ENCODE measurements at regions not wholly inside any gene's neighbourhood (a gene's known extent, or its start where the extent isn't known, plus 50 kb on each side); places are given as distances from the start of the nearest gene placed in this dataset.

- no peak for DNase-seq (ENCODE audit: low read depth in 1 of 2, low spot score in 1 of 2)
- H3K4me3 ChIP-seq (replicated peaks; ENCODE audit: insufficient read depth, low read length), result no peak overlapping the region
- H3K27ac ChIP-seq (replicated peaks), result no peak overlapping the region
- H3K27me3 ChIP-seq (ENCODE audit: insufficient read depth, poor library complexity, severe bottlenecking), result no peaks in the 10 kb centered on the region
- no peak for TF ChIP-seq POLR2AphosphoS5 (IDR thresholded peaks at IDR 0.05; ENCODE audit: low read depth)
- TF ChIP-seq CTCF (IDR thresholded peaks at IDR 0.05; ENCODE audit: insufficient read depth, low read length), result no peak
- TF ChIP-seq SPI1 (IDR thresholded peaks at IDR 0.05; ENCODE audit: borderline replicate concordance, low read depth), result no peak
- TF ChIP-seq GABPA (IDR thresholded peaks at IDR 0.05; ENCODE audit: low read depth), result no peak
- TF ChIP-seq REST (IDR thresholded peaks at IDR 0.05; ENCODE audit: insufficient replicate concordance, low read depth), result no peak
Measured at GRCh38 chr4:45007508-45007907, 281.2 kb upstream of the GNPDA2 start.

- no peak for DNase-seq (ENCODE audit: low read depth in 1 of 2, low spot score in 1 of 2)
- Histone ChIP-seq H3K4me3 (replicated peaks; ENCODE audit: insufficient read depth, low read length) (no peak overlapping the region), H3K27me3 (ENCODE audit: insufficient read depth, poor library complexity, severe bottlenecking) (no peaks in the 10 kb centered on the region), H3K27ac (replicated peaks) (no peak overlapping the region)
- no peak for TF ChIP-seq GABPA (IDR thresholded peaks at IDR 0.05; ENCODE audit: low read depth)
- no peak for TF ChIP-seq SPI1 (IDR thresholded peaks at IDR 0.05; ENCODE audit: borderline replicate concordance, low read depth)
Measured at GRCh38 chr4:45006078-45006477, 279.7 kb upstream of the GNPDA2 start.

GRCh38 chr4:45004847-45005565, 278.6 kb upstream of the GNPDA2 start:
- Histone ChIP-seq H3K4me3 (replicated peaks; ENCODE audit: insufficient read depth, low read length) (no peak overlapping the region), H3K27ac (replicated peaks) (no peak overlapping the region), H3K27me3 (ENCODE audit: insufficient read depth, poor library complexity, severe bottlenecking) (no peaks in the 10 kb centered on the region)
- no peak for DNase-seq (ENCODE audit: low read depth in 1 of 2, low spot score in 1 of 2)
- no peak for TF ChIP-seq GABPA (IDR thresholded peaks at IDR 0.05; ENCODE audit: low read depth)
- TF ChIP-seq SPI1 (IDR thresholded peaks at IDR 0.05; ENCODE audit: borderline replicate concordance, low read depth), result no peak
- TF ChIP-seq REST (IDR thresholded peaks at IDR 0.05; ENCODE audit: insufficient replicate concordance, low read depth), result no peak
- TF ChIP-seq CTCF (IDR thresholded peaks at IDR 0.05; ENCODE audit: insufficient read depth, low read length), result no peak
- TF ChIP-seq POLR2AphosphoS5 (IDR thresholded peaks at IDR 0.05; ENCODE audit: low read depth), result no peak

- DNase-seq (ENCODE audit: low read depth in 1 of 2, low spot score in 1 of 2), result no peak
Measured at GRCh38 chr4:45004326-45004725, 278.0 kb upstream of the GNPDA2 start.

More at GRCh38 chr4:45004326-45004725, 278.0 kb upstream of the GNPDA2 start:
- Histone ChIP-seq H3K27me3 (ENCODE audit: insufficient read depth, poor library complexity, severe bottlenecking) (no peaks in the 10 kb centered on the region), H3K4me3 (replicated peaks; ENCODE audit: insufficient read depth, low read length) (no peak overlapping the region), H3K27ac (replicated peaks) (no peak overlapping the region)
- no peak for TF ChIP-seq POLR2AphosphoS5 (IDR thresholded peaks at IDR 0.05; ENCODE audit: low read depth)
- no peak for TF ChIP-seq REST (IDR thresholded peaks at IDR 0.05; ENCODE audit: insufficient replicate concordance, low read depth)
- TF ChIP-seq SPI1 (IDR thresholded peaks at IDR 0.05; ENCODE audit: borderline replicate concordance, low read depth), result no peak
- no peak for TF ChIP-seq GABPA (IDR thresholded peaks at IDR 0.05; ENCODE audit: low read depth)
- TF ChIP-seq CTCF (IDR thresholded peaks at IDR 0.05; ENCODE audit: insufficient read depth, low read length), result no peak
